DMS153 (cell line): ENCODE measurements at regions not wholly inside any gene's neighbourhood (a gene's known extent, or its start where the extent isn't known, plus 50 kb on each side); places are given as distances from the start of the nearest gene placed in this dataset.

ENCODE experiments used
- DNase-seq: peaks from one replicate; lab custom pipeline; 2025; lab: John Stamatoyannopoulos, UW

DNA sequence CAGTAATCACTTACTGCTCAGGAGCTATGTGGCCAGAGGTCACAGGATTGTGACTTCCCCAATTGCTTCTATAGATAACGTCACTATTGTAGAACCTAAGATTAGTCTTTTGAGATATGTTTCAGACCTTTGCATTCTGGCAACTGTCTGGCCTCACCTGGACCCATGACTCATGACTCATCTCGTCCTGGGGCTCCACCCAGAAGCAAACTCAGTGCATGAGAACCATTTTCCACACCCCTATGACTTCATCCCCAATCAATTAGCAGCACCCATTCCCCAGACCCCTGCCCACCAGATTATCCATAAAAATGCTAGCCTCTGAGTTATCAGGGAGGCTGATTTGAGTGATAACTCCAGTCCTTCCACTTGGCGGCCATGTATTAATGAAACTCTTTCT, 186.9 kb downstream of the EMP1 start:
- no peak for DNase-seq

- no peak for DNase-seq
These were observed 183.8 kb downstream of the EMP1 start for GRCh38 chr12:13380297-13380696.

- no peak for DNase-seq
These were observed 183.1 kb downstream of the EMP1 start for GRCh38 chr12:13379531-13380188.

DNA sequence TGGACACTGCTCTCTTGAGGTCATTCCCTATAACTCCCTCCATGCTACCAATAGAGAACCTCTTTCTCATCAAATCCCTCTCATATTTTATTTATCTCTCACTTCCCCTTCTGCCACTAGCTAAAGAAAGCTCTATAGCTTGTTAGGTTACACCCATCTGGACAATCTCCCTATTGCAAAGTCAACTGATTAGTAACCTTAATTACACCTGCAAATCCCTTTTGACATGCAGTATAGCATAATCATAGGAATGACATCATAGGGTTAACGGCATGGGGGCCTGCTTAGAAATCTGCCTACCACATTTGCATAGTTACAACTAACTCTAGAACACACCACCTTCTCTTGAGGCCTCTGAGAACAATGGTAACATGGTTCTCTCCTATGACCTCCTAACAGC, 181.2 kb downstream of the EMP1 start:
- no peak for DNase-seq

DNA sequence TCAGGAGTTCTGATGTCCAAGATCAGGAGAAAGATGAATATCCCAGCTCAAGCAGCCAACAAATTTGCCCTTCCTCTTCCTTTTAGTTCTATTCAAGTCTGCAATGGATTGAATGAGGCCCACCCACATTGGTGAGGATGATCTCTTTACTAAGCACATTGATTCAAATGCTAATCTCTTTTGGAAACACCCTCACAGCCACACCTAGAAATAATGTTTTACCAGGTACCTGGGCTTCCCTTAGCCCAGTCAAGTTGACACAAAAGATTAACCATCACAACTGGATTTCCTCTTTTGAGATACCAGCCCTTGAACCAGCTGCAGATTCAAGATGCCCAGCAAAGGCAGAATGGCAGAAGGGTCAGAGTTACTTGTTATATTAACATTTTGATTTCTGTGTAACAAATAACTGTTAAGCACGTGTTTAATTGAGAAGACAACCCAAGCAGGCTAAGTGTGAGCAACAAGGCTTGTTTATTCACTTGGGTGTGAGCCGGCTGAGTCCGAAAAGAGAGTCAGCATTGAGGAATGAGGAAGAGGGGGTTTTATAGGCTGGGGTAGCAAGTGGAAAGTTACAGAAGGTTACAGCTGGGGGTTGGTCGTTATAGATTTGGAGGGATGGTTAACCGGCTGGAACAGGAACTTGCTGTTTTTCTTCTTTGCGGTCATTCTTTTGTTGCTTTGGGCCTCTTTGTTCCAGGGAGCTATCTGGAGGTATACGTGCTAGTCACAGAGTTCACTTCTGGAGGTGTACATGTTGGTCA, 180.3 kb downstream of the EMP1 start:
- DNase-seq, result no peak

- no peak for DNase-seq
These were observed 179.2 kb downstream of the EMP1 start for GRCh38 chr12:13375583-13376345.

- DNase-seq, result no peak
These were observed 178.3 kb downstream of the EMP1 start for GRCh38 chr12:13374793-13375192.

- no peak for DNase-seq
These were observed 177.3 kb downstream of the EMP1 start for GRCh38 chr12:13373803-13374202.

- DNase-seq, result no peak
These were observed 176.6 kb downstream of the EMP1 start for GRCh38 chr12:13373131-13373530.

DNA sequence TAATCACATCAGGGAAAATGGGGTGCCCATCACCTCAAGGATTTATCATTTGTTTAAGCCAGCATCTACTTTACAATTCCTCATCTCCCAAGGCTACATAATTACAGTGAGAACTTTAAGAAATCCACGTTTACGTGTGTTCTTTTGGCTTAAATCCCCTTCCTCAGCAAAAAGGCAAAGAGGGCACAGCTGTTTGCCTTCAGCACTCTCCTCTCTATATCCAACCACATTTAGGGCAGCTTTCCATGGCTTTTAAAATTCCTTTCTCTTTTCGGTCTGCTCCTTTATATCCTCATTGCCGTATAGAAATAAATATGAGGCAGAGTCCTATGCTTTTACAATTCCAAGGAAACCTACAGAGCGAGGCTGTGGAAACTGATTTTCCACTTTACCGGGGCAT, 175.9 kb downstream of the EMP1 start:
- no peak for DNase-seq

- no peak for DNase-seq
These were observed 175.3 kb downstream of the EMP1 start for GRCh38 chr12:13371797-13372196.

DNA sequence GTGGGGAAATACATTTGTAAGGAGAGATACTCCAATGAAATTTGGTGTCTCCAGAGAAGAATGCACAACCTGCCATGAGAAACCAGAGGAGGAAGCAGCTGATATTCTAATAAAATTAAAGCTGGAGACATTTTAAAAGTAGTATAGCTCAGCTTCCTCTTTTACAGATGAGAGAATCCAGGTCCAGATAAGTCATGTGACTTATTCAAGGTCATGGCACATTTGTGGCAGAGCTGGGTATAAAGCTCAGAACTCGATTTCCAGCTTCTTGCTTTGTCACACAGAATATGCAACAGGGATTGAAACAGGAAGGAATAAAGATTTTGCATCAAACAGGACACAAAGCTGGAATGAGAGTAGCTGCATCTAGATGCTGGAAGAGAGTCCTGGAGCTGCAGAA, 174.8 kb downstream of the EMP1 start:
- no peak for DNase-seq

DNA sequence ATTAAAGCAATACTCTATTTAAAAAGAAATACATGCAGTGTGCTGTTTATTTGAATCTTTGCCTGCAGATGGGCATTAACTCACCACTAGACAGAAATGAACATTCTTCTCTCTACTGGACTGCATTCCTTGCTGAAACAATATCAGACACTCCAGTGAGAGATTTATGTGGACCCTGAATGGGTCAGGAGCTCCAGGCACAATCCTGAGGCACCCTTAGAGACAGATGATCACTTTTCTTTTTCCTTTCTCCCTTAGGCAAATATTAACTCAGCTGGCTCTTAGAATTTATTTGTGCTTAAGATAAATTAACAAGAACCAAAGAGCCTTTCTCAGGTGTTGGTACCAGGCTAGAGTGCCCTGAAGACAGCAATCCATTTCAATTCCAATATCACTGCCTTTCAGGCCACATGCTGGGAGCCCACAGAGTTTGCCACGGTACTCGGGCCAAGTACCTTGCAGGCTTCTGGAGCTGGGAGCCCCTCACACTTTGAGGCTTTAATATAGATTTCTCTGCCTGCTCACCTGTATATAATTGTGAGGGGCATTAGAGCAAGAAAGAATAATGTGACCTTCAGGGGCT, 173.0 kb downstream of the EMP1 start:
- peak; percentile 13 for DNase-seq

DNA sequence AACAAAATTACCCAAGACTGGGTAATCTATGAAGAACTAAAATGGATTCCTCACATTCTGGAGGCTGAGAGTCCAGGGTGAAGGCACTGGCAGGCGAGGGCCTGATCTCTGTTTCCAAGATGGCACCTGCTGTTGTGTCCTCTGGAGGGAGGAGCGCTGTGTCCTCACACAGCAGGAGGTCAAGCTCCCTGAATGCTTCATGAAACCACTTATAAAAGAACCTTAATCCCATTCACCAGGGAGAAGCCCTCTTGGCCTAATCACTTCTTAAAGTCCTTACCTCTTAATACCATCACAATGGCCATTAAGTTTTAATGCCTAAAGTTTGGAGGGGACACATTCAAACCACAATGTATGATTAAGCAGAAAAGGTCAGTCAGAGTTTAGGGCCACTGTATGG, 172.4 kb downstream of the EMP1 start:
- no peak for DNase-seq

DNA sequence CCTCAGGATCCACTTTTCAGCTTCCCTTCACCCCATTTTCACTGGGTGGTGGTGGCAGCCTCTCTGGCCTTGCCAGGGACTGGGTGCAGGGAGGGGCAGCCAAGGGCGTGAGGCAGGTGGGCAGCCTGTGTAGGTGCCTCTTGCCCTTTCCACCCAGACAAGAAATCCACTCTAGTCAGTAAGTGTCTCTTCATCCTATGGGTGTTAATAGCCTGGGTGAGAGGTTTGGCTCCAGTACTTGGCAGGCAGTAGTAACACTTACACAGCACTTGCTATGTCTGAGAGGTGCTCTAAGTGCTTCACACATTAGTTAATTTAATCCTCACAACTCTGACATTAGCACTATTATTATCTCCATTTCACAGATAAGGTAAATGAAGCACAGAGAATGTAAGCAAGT, 171.9 kb downstream of the EMP1 start:
- DNase-seq, result no peak

GRCh38 chr12:13367973-13368372, 171.4 kb downstream of the EMP1 start:
- DNase-seq, result no peak

GRCh38 chr12:13365748-13366366, 169.3 kb downstream of the EMP1 start:
- no peak for DNase-seq

GRCh38 chr12:13362260-13362841, 165.8 kb downstream of the EMP1 start:
- DNase-seq, result peak; percentile 7

- no peak for DNase-seq
These were observed 163.1 kb downstream of the EMP1 start for GRCh38 chr12:13359636-13360035.

DNA sequence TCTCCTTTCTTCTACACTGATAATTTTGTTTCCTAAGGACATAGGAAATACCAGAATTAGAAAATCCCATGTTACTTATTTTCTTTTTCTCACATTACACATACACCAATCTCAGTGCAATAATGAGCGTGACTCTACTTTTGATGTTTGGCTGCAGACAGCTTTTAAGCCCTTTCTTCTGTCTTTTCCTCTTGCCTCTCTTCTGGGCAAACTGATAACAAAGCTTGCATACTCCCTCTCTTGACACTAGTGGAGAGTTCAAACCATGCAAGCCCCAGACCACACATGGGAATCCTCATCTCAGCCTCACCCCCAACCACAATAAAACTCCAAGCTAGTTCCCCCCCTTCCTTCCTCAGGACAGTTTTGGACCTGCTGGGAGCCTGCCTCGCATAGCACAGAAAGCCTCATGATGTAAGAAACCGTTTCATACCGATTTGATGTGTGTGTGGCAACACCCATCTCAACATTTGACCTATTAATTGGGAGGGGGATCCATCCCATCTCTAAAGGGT, 161.9 kb downstream of the EMP1 start:
- no peak for DNase-seq

DNA sequence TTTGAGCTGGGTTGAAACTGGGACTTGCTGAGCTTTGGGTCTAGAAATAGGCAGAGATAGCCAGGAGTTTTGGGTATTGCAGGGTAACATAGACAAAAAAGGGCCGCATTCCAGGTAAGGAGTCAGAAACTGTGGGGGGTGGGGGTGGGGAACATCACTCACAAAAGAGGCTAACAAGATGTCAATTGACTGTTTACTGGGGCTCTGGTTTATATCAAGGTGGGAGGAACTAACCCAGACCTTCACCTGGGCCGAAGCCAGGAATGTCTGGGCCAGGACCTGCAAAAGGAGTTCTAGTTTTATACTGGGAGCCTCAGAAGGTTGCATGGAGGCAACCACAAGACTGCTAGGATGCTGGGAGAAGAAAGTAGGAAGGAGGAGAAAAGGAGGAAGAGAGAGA, 154.4 kb downstream of the EMP1 start:
- DNase-seq, result no peak

DNA sequence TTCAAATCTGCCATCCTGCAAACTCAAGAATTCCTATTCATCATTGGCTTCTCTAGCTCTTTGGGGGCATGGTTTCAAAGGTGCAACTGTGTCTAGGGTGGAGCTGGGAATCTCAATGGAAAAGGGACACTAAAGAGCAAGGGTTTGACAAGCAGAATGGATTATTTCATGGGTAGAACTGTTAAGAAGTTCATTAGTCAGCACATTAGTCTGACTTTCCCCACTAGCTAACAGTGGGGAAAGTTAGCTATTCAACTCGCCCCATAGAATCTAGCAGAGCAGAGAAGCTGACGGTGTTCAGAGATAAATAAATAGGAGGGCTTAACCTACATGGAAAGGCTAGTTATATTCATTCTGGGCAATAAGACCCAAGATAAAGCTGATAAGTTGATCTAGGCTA, 153.9 kb downstream of the EMP1 start:
- DNase-seq, result no peak
